ENCODE measurements at regions not wholly inside any gene's neighbourhood (a gene's known extent, or its start where the extent isn't known, plus 50 kb on each side); places are given as distances from the start of the nearest gene placed in this dataset.

DNA sequence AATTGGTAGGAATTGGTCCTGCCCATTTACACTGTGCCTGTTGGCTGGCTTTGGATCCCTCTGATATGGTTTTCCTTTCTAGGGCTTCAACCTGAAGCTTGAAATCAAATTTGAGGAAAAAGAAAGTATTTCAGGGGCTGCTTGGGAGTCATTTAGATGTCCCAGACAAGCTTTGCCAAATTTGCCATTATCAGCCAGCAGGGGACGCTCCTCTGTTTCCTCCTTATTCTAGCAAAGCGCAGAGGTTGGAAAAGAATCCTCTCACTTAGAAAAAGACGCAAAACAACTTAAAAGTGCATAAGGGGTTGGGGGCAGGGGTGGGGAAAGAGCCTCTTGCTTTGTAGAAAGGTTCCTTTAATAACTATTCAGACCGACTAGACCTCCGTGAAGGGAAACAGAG, 1211.1 kb upstream of the PCDH20 start:
- TF ChIP-seq, protein P1, sequence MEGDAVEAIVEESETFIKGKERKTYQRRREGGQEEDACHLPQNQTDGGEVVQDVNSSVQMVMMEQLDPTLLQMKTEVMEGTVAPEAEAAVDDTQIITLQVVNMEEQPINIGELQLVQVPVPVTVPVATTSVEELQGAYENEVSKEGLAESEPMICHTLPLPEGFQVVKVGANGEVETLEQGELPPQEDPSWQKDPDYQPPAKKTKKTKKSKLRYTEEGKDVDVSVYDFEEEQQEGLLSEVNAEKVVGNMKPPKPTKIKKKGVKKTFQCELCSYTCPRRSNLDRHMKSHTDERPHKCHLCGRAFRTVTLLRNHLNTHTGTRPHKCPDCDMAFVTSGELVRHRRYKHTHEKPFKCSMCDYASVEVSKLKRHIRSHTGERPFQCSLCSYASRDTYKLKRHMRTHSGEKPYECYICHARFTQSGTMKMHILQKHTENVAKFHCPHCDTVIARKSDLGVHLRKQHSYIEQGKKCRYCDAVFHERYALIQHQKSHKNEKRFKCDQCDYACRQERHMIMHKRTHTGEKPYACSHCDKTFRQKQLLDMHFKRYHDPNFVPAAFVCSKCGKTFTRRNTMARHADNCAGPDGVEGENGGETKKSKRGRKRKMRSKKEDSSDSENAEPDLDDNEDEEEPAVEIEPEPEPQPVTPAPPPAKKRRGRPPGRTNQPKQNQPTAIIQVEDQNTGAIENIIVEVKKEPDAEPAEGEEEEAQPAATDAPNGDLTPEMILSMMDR (IDR thresholded peaks at IDR 0.05; ENCODE audit: borderline replicate concordance, insufficient read depth, low read depth, low read length) = peak; percentile 64
- no peak overlapping the region for H3K4me3 ChIP-seq (ENCODE audit: low read depth, low read length)

DNA sequence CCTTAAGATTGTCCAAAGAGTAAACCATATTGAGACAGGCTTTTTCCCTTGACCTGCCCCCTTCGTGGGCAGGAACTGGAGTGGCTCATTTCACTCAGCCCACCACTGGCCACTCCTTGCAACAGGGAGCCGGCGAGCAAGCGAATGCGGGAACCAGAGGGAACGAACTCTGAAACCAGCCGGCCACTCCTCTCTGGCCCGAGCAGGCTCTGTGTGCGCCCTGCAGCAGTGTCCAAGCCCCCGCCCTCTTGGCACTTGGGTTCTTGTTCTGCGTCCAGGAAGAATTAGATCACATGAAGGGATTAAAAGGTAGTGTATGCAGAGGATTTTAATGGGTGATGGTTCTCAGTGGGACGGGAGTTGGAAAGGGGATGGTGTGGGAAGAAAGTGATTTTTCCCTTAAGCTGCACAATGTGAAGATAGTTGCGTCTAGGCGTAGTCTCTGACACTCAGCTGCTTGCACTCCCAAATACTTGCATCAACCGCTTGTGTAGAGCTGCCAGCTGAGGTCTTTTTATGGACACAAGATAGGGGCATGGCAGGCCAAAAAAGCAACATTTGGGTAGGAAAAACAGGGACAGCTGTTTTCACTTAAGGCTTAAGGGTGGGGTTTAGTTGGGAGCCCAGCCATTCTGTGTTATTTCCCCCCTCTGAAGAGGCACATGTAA, 1209.7 kb upstream of the PCDH20 start:
- H3K4me3 ChIP-seq (ENCODE audit: low read depth, low read length) = no peak overlapping the region
- TF ChIP-seq, protein P1 (IDR thresholded peaks at IDR 0.05; ENCODE audit: borderline replicate concordance, insufficient read depth, low read depth, low read length) = no peak

DNA sequence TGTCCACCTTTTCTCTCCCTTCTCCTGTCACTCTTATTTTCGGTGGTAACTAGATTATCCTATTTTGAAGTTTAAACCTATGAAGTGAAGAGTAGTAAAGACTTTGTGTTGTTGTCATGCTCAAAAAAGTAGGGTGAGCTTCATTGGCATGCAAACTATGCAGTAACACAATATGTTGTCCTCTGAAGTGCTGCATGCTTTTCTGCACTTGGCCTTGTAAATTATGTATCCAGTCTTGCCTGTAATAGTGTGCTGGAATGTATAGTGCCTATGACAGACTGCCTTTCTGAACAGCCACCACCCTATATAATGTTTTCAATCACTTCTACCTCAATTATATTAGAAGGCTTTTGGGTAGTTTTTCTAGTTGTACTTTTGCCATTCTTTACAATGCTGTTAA, 1198.2 kb upstream of the PCDH20 start:
- TF ChIP-seq, protein P1 (IDR thresholded peaks at IDR 0.05; ENCODE audit: borderline replicate concordance, insufficient read depth, low read depth, low read length) = no peak
- H3K4me3 ChIP-seq (ENCODE audit: low read depth, low read length) = no peak overlapping the region

DNA sequence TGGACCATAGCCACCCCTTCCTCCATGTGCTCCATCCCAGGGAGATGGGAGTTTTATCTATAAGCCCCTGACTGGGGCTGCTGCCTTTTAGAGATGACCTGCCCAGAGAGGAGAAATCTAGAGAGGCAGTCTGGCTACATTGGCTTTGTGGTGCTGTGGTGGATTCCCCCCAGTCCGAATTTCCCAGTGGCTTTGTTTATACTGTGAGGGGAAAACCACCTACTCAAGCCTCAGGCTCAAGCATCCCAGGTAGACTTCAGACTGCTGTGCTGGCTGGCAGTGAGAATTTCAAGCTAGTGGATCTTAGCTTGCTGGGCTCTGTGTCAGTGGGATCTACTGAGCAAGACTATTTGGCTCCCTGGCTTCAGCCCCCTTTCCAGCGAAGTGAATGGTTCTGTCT, 1195.7 kb upstream of the PCDH20 start:
- H3K4me3 ChIP-seq (ENCODE audit: low read depth, low read length) = no peak overlapping the region
- TF ChIP-seq, protein P1 (IDR thresholded peaks at IDR 0.05; ENCODE audit: borderline replicate concordance, insufficient read depth, low read depth, low read length) = no peak

DNA sequence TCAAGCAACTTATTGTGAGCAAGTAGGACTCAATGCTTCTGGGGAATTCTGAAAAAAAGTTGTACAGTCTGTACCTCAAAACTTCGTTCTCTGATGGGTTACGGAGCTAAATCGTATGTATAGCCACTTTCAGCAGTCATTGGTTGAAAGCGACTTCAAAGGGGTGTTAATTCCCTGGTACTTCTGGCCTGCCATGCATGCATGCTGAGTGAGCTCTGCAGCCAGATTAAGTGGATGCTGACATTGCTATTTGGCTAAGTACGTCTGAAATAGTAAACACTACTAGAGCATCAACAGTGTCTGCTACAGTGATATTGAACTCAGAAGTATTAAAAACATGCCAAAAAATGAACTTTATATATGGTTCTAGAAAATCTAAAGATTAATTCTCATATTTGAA, 1183.1 kb upstream of the PCDH20 start:
- no peak overlapping the region for H3K4me3 ChIP-seq (ENCODE audit: low read depth, low read length)
- TF ChIP-seq, protein P1 (IDR thresholded peaks at IDR 0.05; ENCODE audit: borderline replicate concordance, insufficient read depth, low read depth, low read length) = no peak

DNA sequence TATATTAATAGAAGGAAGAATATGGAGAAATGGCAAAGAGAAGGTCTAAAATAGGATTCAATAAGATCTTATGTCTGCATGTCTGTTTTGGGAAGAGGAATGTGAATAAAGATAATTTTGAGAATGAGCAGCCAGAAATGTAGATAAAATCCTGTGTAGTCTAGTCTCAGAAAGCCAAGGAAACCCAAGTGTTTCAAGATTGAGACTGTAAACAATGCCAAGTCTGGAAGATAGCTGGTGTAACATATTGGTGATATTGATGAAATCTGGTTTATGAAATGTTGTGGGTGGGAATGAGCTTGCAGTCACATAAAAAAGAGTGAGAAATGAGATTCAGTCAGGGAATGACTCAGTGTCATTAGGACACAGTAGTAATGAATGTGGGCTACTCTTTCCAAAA, 1180.3 kb upstream of the PCDH20 start:
- TF ChIP-seq, protein P1 (IDR thresholded peaks at IDR 0.05; ENCODE audit: borderline replicate concordance, insufficient read depth, low read depth, low read length) = no peak
- H3K4me3 ChIP-seq (ENCODE audit: low read depth, low read length) = no peak overlapping the region

DNA sequence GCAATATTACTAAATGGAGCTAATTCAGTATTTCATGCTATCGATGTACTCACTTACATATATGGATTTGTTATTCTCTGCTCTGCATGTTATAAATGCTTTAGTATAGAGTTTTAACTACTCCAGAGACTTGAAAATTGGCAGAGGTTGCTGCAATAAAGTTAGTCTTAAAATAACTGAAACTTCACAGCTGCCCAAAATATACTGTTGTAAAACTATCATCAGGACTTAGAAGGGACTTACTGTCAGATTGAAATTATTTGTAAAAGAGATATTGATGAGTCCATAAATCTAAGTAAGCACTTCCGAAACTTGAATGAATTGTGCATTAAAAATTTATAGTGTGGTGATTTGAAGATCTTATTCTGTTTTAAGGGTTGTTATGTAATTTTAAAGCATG, 1178.2 kb upstream of the PCDH20 start:
- TF ChIP-seq, protein P1 (IDR thresholded peaks at IDR 0.05; ENCODE audit: borderline replicate concordance, insufficient read depth, low read depth, low read length) = no peak
- no peak overlapping the region for H3K4me3 ChIP-seq (ENCODE audit: low read depth, low read length)
